Left lobe of liver (tissue), 2 donors: ENCODE measurements at regions not wholly inside any gene's neighbourhood (a gene's known extent, or its start where the extent isn't known, plus 50 kb on each side); places are given as distances from the start of the nearest gene placed in this dataset.
A peak's percentile ranks its signal among the peaks of the same experiment; 100 is the strongest.

Experiments used
- ATAC-seq: fragments of 200-7000 bp; cut with Tn5 transposase; one replicate; pipeline ENCODE4 v1.9.1; 2020; ENCODE audit warnings: mild to moderate bottlenecking, moderate library complexity
- DNase-seq: peaks from one replicate; pipeline ENCODE4 v3.0.0-alpha.2; 2020; ENCODE audit warnings: low spot score
- donor health status: DM: no; HTN: no; CAD: no; lungs with moderate emphysema.
- donor health status: DM: no; HTN: yes; CAD: no.

- ATAC-seq, result no peak
Observed at GRCh38 chr3:31048143-31048542, 153.7 kb upstream of the GADL1 start.

GRCh38 chr3:31050296-31050695 lies 155.8 kb upstream of the GADL1 start:
- ATAC-seq, result no peak
- DNase-seq, result no peak

More at GRCh38 chr3:31048143-31048542, 153.7 kb upstream of the GADL1 start:
- DNase-seq, result no peak

GRCh38 chr3:31051226-31051625 lies 156.8 kb upstream of the GADL1 start:
- DNase-seq (no peak), ATAC-seq (no peak)

GRCh38 chr3:31053299-31053698 lies 158.8 kb upstream of the GADL1 start:
- ATAC-seq, result no peak

GRCh38 chr3:31054032-31054431 lies 159.6 kb upstream of the GADL1 start:
- no peak for DNase-seq
- ATAC-seq, result no peak

More at GRCh38 chr3:31053299-31053698, 158.8 kb upstream of the GADL1 start:
- DNase-seq, result no peak

- DNase-seq, result no peak
Observed at GRCh38 chr3:31055757-31056156, 161.3 kb upstream of the GADL1 start.

GRCh38 chr3:31057891-31058290 lies 163.4 kb upstream of the GADL1 start:
- no peak for DNase-seq
- no peak for ATAC-seq

More at GRCh38 chr3:31055757-31056156, 161.3 kb upstream of the GADL1 start:
- ATAC-seq, result no peak

- no peak for ATAC-seq
- DNase-seq, result no peak
Observed at GRCh38 chr3:31064021-31064420, 169.6 kb upstream of the GADL1 start.

- DNase-seq (no peak), ATAC-seq (no peak)
Observed at GRCh38 chr3:31065765-31066164, 171.3 kb upstream of the GADL1 start.

GRCh38 chr3:31067004-31067403 lies 172.5 kb upstream of the GADL1 start:
- ATAC-seq, result no peak

GRCh38 chr3:31075471-31075870 lies 181.0 kb upstream of the GADL1 start:
- ATAC-seq (no peak), DNase-seq (no peak)

More at GRCh38 chr3:31067004-31067403, 172.5 kb upstream of the GADL1 start:
- DNase-seq, result no peak

GRCh38 chr3:31075876-31076275 lies 181.4 kb upstream of the GADL1 start:
- ATAC-seq (no peak), DNase-seq (no peak)

GRCh38 chr3:31077021-31077601 lies 182.7 kb upstream of the GADL1 start:
- ATAC-seq (no peak), DNase-seq (no peak)

- no peak for DNase-seq
Observed at GRCh38 chr3:31077826-31078225, 183.4 kb upstream of the GADL1 start.

GRCh38 chr3:31079689-31080088 lies 185.2 kb upstream of the GADL1 start:
- DNase-seq, result no peak
- no peak for ATAC-seq

More at GRCh38 chr3:31077826-31078225, 183.4 kb upstream of the GADL1 start:
- ATAC-seq, result no peak

GRCh38 chr3:31081018-31081662 lies 186.7 kb upstream of the GADL1 start:
- no peak for DNase-seq
- ATAC-seq, result no peak

- DNase-seq (no peak), ATAC-seq (no peak)
Observed at GRCh38 chr3:31086148-31086547, 191.7 kb upstream of the GADL1 start.

- no peak for DNase-seq
- no peak for ATAC-seq
Observed at GRCh38 chr3:31086698-31087097, 192.2 kb upstream of the GADL1 start.

- ATAC-seq (no peak), DNase-seq (no peak)
Observed at GRCh38 chr3:31091748-31092147, 197.3 kb upstream of the GADL1 start.

- ATAC-seq (no peak), DNase-seq (no peak)
Observed at GRCh38 chr3:31092748-31093589, 198.5 kb upstream of the GADL1 start.

- DNase-seq (no peak), ATAC-seq (no peak)
Observed at GRCh38 chr3:31093606-31094005, 199.1 kb upstream of the GADL1 start.

GRCh38 chr3:31094048-31094447 lies 199.6 kb upstream of the GADL1 start:
- peak; percentile 43 for ATAC-seq

More at GRCh38 chr3:31094048-31094447, 199.6 kb upstream of the GADL1 start:
- DNase-seq, result no peak
